GM13977 (cell line): ENCODE measurements at regions not wholly inside any gene's neighbourhood (a gene's known extent, or its start where the extent isn't known, plus 50 kb on each side); places are given as distances from the start of the nearest gene placed in this dataset.

ENCODE experiments used
- DNase-seq: peaks from one replicate; pipeline ENCODE4 v3.0.0; 2012; ENCODE audit warnings: low spot score
- CTCF ChIP-seq: IDR thresholded peaks from 2 replicates; pipeline ENCODE4 v1.5.1; 2012; ENCODE audit warnings: mild to moderate bottlenecking, control low read depth; ENCODE audit not compliant: insufficient read depth; ENCODE audit errors: extremely low read depth, missing control alignments
- in situ Hi-C: fragments of 300-500 bp; cut with MboI; formaldehyde crosslinking; loops from one replicate; pipeline ENCODE4 v1.12.0; 2022; ENCODE audit warnings: low sequenced_read_pairs, low pct_unique_long_range_greater_than_20kb, mixed read lengths, inconsistent platforms; ENCODE audit not compliant: unreplicated experiment

- TF ChIP-seq CTCF: no peak
- in situ Hi-C loops: no loop called here
- DNase-seq: no peak
These were observed 135.1 kb downstream of the MRM1 start for GRCh38 chr17:36736201-36737156.

DNA sequence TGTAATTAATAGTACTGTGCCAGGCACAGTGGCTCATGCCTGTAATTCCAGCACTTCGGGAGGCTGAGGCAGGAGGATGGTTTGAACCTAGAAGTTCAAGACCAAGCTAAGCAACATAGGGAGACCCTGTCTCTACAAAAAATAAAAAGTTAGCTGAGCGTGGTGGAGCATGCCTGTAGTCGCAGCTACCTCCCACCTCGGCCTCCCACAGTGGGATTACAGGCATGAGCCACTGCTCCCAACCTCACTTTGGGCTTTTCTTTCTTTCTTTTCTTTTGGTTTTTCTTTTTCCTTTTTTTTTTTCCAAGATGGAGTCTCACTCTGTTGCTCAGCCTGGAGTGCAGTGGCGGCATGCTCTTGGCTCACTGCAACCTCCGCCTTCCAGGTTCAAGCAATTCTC lies 137.8 kb downstream of the MRM1 start:
- in situ Hi-C loops: no loop called here
- DNase-seq: no peak
- no peak for TF ChIP-seq CTCF

- no peak for TF ChIP-seq CTCF
- in situ Hi-C loops: no loop called here
- DNase-seq: no peak
These were observed 138.8 kb downstream of the MRM1 start for GRCh38 chr17:36740157-36740556.

DNA sequence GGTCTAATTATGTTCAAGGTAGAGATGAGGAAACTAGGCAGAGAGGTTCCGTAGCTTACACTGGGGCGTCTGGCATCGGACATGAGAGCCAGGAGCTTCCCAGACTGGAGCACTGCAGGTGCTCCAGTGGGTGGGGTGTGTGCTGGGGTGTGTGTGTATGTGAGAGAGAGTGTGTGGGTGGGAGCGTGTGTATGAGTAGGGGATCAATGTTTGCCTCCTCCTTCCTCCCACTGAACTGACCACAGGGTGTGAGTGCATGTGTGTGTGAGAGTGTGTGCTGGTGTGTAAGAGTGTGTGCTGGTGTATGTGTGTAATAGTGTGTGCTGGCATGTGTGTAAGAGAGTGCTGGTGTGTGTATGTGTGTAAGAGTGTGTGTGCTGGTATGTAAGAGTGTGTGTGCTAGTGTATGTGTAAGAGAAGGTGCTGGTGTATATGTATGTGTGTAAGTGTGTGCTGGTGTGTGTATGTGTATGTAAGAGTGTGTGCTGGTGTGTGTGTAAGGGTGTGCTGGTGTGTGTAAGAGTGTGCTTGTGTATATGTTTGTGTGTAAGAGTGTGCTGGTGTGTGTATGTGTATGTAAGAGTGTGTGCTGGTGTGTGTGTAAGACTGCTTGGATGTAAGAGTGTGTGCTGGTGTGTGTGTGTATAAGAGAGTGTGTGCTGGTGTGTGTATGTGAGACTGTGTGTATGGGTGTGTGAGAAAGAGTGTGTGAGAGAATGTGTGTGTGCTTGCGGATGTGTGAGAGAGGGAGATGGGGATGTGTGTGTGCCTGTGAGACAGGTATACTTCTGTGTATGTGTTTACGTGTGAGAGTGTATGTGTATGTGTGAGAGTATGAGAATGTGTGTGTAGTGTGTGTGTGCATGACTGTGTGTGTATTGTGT lies 139.9 kb downstream of the MRM1 start:
- in situ Hi-C loops: no loop called here
- TF ChIP-seq CTCF: no peak
- no peak for DNase-seq

DNA sequence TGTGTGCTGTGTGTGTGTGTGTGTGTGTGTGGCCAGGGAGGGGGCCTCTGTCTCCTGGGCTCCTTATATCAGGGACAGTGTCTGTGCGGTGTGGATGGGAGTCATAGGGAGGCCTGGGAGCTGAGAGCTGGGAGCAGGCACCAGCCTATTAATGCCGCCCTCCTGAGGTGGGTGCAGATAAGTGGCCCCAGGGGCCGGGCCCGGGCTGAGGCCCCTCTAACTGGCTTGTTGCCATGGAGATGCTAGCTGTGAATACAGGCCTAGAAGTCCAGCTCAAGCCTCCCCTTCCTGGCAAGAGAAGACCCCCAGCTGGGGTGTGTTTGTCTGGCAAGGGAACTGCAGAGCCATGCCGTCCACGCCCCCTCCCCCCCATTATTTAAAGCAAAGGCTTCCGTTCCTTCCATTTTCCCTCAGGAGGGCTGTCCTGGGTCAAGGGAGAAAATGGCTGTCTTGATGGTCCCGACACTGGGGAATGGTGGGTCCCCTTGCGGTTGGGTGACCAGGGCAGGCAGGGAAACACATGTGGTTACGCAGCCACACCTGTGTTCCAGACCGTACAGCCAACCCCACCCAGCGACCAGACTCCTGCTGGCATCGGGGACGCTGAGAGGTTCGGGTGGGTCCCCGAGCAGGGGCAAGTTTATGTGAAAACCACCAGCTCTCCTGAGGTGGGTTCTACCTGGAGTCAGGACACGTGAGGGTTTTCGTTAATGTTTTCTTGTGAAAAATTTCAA lies 141.1 kb downstream of the MRM1 start:
- in situ Hi-C loops: no loop called here
- TF ChIP-seq CTCF: no peak
- DNase-seq: no peak

DNA sequence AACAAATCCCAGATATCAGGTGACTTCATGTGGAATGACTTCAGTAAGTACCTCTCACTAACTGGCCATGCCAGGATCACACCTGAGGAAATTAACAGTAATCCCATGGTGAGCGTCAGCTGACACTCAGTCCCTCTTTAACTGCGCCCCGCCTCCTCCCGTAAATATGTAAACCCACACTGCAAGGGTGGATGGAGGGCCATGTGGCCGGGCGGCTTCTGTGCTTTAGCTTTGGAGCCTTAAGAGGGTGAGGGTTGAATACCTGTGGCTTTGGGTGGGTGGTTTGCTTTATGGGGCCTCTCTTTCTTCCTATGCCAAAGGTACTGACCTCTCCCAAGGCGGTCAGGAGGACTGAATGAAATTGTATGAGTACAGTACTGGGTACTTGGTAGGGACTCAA lies 141.7 kb downstream of the MRM1 start:
- in situ Hi-C loops: no loop called here
- DNase-seq: no peak
- TF ChIP-seq CTCF: no peak
